Karpas-422 (cell line): ENCODE measurements at regions not wholly inside any gene's neighbourhood (a gene's known extent, or its start where the extent isn't known, plus 50 kb on each side); places are given as distances from the start of the nearest gene placed in this dataset.

Source experiments
- DNase-seq: peaks from one replicate; pipeline ENCODE4 v3.0.0-alpha.2; 2015
- H2AFZ ChIP-seq: fragments of 200-600 bp; sonication (generic); 2 replicates; pipeline ENCODE4 v1.6.1; 2014; ENCODE audit warnings: antibody characterized with exemption, low read length, mixed read lengths
- H3K27ac ChIP-seq: fragments of 200-600 bp; sonication (generic); 2 replicates; pipeline ENCODE4 v1.5.1; 2014; ENCODE audit warnings: mild to moderate bottlenecking, low read length, moderate library complexity
- H3K27me3 ChIP-seq: fragments of 200-600 bp; sonication (generic); 2 replicates; pipeline ENCODE4 v1.6.1; 2014; ENCODE audit warnings: low read length, mixed read lengths
- H3K36me3 ChIP-seq: fragments of 200-600 bp; sonication (generic); 2 replicates; pipeline ENCODE4 v1.6.1; 2014; ENCODE audit warnings: low read length, mixed read lengths; ENCODE audit not compliant: insufficient read depth
- H3K4me1 ChIP-seq: fragments of 200-600 bp; sonication (generic); 2 replicates; pipeline ENCODE4 v1.6.1; 2014; ENCODE audit warnings: mild to moderate bottlenecking, low read length, mixed read lengths
- H3K4me2 ChIP-seq: fragments of 200-600 bp; sonication (generic); 2 replicates; pipeline ENCODE4 v1.6.1; 2014; ENCODE audit warnings: low read length, low read depth, mild to moderate bottlenecking; ENCODE audit not compliant: poor library complexity, severe bottlenecking
- H3K4me3 ChIP-seq: fragments of 200-600 bp; sonication (generic); 2 replicates; pipeline ENCODE4 v1.5.1; 2014; ENCODE audit warnings: mild to moderate bottlenecking, antibody characterized with exemption, low read length, mixed read lengths
- H3K79me2 ChIP-seq: fragments of 200-600 bp; sonication (generic); 2 replicates; pipeline ENCODE4 v1.6.1; 2014; ENCODE audit warnings: mild to moderate bottlenecking, low read length, mixed read lengths
- H3K9ac ChIP-seq: fragments of 200-600 bp; sonication (generic); 2 replicates; pipeline ENCODE4 v1.6.0; 2014; ENCODE audit warnings: low read length
- H3K9me2 ChIP-seq: fragments of 200-600 bp; sonication (generic), shearing (Covaris generic); replicated peaks from 2 replicates; pipeline ENCODE4 v1.6.0; 2014; ENCODE audit warnings: mild to moderate bottlenecking, low read length, moderate library complexity; ENCODE audit not compliant: insufficient read depth
- H3K9me3 ChIP-seq: fragments of 300-700, 200-600 bp; sonication (generic); 2 replicates; pipeline ENCODE4 v1.6.1; 2014; ENCODE audit warnings: low read length, mixed read lengths
- H4K20me1 ChIP-seq: fragments of 200-600 bp; sonication (generic); 2 replicates; pipeline ENCODE4 v1.6.1; 2014; ENCODE audit warnings: mild to moderate bottlenecking, antibody characterized with exemption, low read length, low read depth; ENCODE audit not compliant: insufficient read depth

DNA sequence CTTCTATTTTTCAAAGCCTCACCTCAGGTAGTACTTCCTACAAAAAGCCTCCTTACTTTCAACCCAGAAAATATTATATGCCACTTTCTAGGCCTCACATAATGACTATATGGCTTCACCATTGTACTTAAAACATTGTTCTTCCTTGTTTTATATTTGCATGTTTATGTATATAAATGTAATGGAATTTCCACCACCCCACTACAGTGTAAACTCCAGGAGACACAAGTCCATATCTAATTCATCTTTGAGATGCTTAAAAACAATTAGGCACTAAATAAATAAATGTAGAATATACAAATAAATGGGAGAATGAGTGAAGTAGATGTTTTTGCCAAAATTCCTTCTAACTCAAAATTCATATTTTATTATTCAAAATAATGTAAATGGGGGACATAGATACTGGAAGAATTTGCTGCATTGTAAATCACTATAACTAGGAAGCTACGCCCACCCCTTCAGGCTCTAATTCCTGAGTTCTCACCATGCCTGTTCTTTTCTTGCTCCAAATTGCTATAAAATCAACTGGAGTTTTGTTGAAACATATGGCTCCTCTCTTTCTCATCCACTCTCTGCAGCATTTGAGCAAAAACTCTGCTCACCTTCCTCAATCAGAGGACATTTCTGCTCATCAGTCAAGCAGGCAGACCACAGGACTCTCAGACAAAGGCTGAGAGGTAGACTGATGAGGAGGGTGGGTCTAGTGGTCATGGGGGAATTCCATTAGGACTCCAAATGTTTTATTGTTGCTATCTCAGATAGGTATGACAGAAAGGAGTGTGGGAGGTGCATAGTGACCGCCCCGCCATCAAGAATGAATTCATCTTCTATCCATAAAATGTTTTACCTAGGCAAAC is 243.0 kb downstream of the HNMT start:
- Histone ChIP-seq H3K4me3 (no peak overlapping the region), H4K20me1 (no peaks in the 10 kb centered on the region), H3K27ac (no peak overlapping the region), H2AFZ (no peak overlapping the region), H3K36me3 (no peaks in the 10 kb centered on the region), H3K4me2 (no peak overlapping the region), H3K9me2 (0 out of 2 replicates have a peak, but pooled peaks cover 4% of the 10 kb centered on the region), H3K9ac (no peak overlapping the region), H3K27me3 (no peaks in the 10 kb centered on the region), H3K79me2 (no peaks in the 10 kb centered on the region), H3K9me3 (no peaks in the 10 kb centered on the region), H3K4me1 (no peaks in the 10 kb centered on the region)
- no peak for DNase-seq

DNA sequence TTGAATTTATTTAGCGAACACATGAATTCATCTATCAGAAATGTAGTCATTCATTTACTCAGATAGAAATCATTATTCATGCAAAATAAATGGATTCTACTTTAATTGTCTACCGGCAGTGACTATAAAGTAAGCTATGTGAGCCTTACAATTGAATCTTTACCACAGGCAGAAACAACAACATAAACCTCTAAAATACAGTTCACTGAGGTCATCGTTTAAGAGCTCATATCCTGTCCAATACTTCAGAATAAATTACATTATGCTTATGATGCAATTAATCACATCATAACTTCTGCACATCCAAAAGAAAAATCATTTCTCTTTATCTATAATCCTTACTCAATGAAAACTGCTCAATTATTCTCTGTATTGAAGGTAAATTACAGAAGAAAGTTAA is 244.7 kb downstream of the HNMT start:
- H3K9ac ChIP-seq = no peak overlapping the region
- H3K9me2 ChIP-seq = no peaks in the 10 kb centered on the region
- no peaks in the 10 kb centered on the region for H4K20me1 ChIP-seq
- DNase-seq = no peak
- no peak overlapping the region for H3K4me2 ChIP-seq
- no peaks in the 10 kb centered on the region for H3K9me3 ChIP-seq
- no peak overlapping the region for H3K4me3 ChIP-seq
- no peaks in the 10 kb centered on the region for H3K79me2 ChIP-seq
- no peaks in the 10 kb centered on the region for H3K4me1 ChIP-seq
- H2AFZ ChIP-seq = no peak overlapping the region
- H3K27ac ChIP-seq = no peak overlapping the region
- H3K36me3 ChIP-seq = no peaks in the 10 kb centered on the region
- no peaks in the 10 kb centered on the region for H3K27me3 ChIP-seq

DNA sequence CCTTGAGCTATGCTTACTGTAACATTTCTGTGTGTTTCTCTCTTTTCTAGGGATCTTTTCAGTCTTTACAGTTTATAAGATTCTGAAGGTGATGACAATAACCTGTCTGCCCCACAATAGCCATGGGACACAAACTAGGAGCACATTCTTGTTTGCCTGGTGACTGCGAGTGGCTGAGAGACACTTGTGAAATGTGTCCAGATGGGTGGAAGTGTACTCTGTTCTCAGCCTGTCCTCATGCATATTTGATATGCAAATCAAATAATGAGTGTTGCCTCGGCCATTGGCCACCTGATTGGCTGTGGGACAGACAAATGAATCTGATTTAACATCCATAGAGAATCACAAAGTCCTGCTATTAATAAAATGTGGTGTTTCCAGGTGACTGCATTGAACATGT is 246.2 kb downstream of the HNMT start:
- Histone ChIP-seq H3K4me1 (no peaks in the 10 kb centered on the region), H3K27me3 (no peaks in the 10 kb centered on the region), H3K4me3 (no peak overlapping the region), H3K27ac (no peak overlapping the region), H3K4me2 (no peak overlapping the region), H3K9ac (no peak overlapping the region), H4K20me1 (no peaks in the 10 kb centered on the region), H2AFZ (no peak overlapping the region), H3K79me2 (no peaks in the 10 kb centered on the region), H3K9me3 (no peaks in the 10 kb centered on the region), H3K36me3 (no peaks in the 10 kb centered on the region), H3K9me2 (0 out of 2 replicates have a peak, but pooled peaks cover 3% of the 10 kb centered on the region)
- no peak for DNase-seq

DNA sequence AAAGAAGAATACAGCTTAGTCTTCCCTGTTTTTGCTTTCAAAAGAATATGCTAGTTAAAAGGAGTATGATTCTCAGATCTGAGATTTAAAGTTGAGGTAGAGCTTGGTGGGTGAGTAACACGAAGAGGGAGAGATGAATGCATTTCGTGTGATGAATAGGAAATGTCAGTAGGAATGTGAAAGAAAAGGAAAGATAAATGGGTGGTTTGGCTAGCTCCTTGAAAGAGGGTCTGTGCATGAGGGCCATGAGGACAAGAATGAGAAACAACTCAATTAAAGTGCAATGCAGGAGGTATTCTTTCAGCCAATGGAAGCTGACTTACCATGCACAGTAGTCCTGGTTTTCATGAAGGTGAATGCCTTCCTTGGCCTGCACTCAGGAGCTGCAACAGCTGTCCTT is 248.2 kb downstream of the HNMT start:
- H3K27ac ChIP-seq = no peak overlapping the region

DNA sequence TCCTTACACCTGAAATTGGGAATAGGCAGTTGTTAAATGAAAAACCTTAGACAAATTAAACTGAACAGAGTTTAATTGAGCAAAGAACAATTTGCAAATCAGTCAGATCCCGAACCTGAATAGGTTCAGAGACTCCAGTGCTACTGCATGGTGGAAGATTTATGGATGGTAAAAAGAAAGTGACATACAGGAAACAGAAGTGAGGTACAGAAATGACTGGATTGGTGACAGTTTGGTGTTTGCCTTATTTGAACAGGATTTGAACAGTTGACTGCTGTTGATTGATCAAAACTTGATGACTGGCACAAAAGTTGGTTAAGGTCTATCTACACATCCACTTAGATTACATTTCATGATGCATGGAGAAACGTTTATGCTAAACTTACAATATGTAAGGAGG is 248.8 kb downstream of the HNMT start:
- Histone ChIP-seq H3K27me3 (no peaks in the 10 kb centered on the region), H2AFZ (no peak overlapping the region), H3K9ac (no peak overlapping the region), H3K4me1 (no peaks in the 10 kb centered on the region), H3K27ac (no peak overlapping the region), H4K20me1 (no peaks in the 10 kb centered on the region), H3K4me2 (no peak overlapping the region), H3K9me3 (no peaks in the 10 kb centered on the region), H3K79me2 (no peaks in the 10 kb centered on the region), H3K9me2 (0 out of 2 replicates have a peak, but pooled peaks cover 3% of the 10 kb centered on the region), H3K36me3 (no peaks in the 10 kb centered on the region), H3K4me3 (no peak overlapping the region)
- DNase-seq = no peak

More for the DNA sequence above, 248.2 kb downstream of the HNMT start:
- no peak overlapping the region for H2AFZ ChIP-seq
- H3K4me3 ChIP-seq = no peak overlapping the region
- H3K27me3 ChIP-seq = no peaks in the 10 kb centered on the region
- H4K20me1 ChIP-seq = no peaks in the 10 kb centered on the region
- no peak for DNase-seq
- H3K4me1 ChIP-seq = no peaks in the 10 kb centered on the region
- no peaks in the 10 kb centered on the region for H3K36me3 ChIP-seq
- H3K79me2 ChIP-seq = no peaks in the 10 kb centered on the region
- no peak overlapping the region for H3K9ac ChIP-seq
- no peak overlapping the region for H3K4me2 ChIP-seq
- H3K9me2 ChIP-seq = 0 out of 2 replicates have a peak, but pooled peaks cover 3% of the 10 kb centered on the region
- no peaks in the 10 kb centered on the region for H3K9me3 ChIP-seq

DNA sequence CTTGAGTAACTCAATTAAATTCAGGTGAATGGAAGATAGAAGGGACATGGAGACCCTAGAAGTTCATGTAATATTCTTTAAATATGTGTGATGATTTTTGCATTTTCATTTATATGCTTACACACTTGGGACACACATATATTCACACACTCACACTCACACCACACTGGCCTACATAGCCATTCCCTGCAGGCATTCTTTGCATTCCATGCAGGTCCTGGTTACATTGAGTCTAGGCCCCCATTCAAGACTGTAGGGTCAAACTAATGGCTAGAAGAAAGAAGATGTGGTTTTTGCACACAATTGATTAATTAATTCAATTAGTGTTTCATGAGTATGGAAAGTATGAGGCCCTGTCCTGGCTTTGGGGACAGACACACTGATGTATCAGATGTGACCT is 249.4 kb downstream of the HNMT start:
- no peaks in the 10 kb centered on the region for H3K27me3 ChIP-seq
- H3K27ac ChIP-seq = no peak overlapping the region
- H3K9me2 ChIP-seq = 0 out of 2 replicates have a peak, but pooled peaks cover 3% of the 10 kb centered on the region
- no peaks in the 10 kb centered on the region for H3K79me2 ChIP-seq
- no peak overlapping the region for H2AFZ ChIP-seq
- no peak overlapping the region for H3K4me3 ChIP-seq
- H3K9me3 ChIP-seq = no peaks in the 10 kb centered on the region
- H3K9ac ChIP-seq = no peak overlapping the region
- DNase-seq = no peak
- H3K4me2 ChIP-seq = no peak overlapping the region
- H3K36me3 ChIP-seq = no peaks in the 10 kb centered on the region
- no peaks in the 10 kb centered on the region for H3K4me1 ChIP-seq
- H4K20me1 ChIP-seq = no peaks in the 10 kb centered on the region

DNA sequence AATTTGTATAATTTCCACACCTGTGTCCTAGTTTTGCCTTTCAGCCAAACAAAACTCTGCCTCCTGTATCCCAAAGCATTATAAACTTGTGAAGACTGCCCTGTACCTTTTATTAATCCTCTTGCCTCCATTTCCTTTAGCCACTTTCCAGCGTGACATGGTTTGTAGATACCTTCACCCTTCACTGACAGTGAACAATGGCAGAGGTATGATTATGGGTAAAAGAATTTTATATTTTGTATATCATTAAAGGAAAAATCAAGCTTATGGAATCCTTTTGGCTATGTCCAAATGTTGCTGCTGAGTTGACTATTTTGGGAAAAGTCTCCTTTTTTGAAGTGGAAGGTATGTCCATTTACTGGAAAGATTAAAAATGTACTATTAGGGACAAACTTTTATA is 251.7 kb downstream of the HNMT start:
- Histone ChIP-seq H3K4me2 (no peak overlapping the region), H2AFZ (no peak overlapping the region), H3K4me1 (no peaks in the 10 kb centered on the region), H3K27ac (no peak overlapping the region), H3K9ac (no peak overlapping the region), H3K27me3 (no peaks in the 10 kb centered on the region), H3K79me2 (no peaks in the 10 kb centered on the region), H3K36me3 (no peaks in the 10 kb centered on the region), H3K9me2 (0 out of 2 replicates have a peak, but pooled peaks cover 3% of the 10 kb centered on the region), H4K20me1 (no peaks in the 10 kb centered on the region), H3K4me3 (no peak overlapping the region), H3K9me3 (no peaks in the 10 kb centered on the region)
- no peak for DNase-seq

DNA sequence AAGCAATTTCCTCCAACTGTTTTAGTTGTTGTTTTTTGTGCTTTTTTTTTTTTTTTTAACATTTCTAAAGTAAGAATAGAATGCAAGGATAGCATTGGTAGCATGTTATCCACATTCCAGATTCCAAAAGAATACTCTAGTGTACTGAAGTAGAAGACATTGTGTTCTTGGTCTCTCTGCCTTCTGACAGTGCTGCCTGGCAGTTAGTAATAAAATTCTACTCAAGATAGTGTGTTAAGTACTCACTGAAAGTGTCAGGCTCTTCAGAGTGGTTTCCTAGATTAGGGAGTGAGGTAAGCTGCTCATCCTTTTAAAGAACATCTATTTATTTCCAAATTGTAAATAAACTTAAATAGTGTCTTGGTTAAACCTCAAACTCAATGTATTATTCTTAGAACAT is 253.7 kb downstream of the HNMT start:
- no peak overlapping the region for H3K9ac ChIP-seq
- no peaks in the 10 kb centered on the region for H3K36me3 ChIP-seq
- H3K27ac ChIP-seq = no peak overlapping the region
- H3K4me2 ChIP-seq = no peak overlapping the region
- no peak for DNase-seq
- H3K4me1 ChIP-seq = no peaks in the 10 kb centered on the region
- no peaks in the 10 kb centered on the region for H3K79me2 ChIP-seq
- 0 out of 2 replicates have a peak, but pooled peaks cover 3% of the 10 kb centered on the region for H3K9me2 ChIP-seq
- no peaks in the 10 kb centered on the region for H3K9me3 ChIP-seq
- H3K27me3 ChIP-seq = no peaks in the 10 kb centered on the region
- no peak overlapping the region for H2AFZ ChIP-seq
- no peaks in the 10 kb centered on the region for H4K20me1 ChIP-seq
- H3K4me3 ChIP-seq = no peak overlapping the region
